ENCODE measurements at regions not wholly inside any gene's neighbourhood (a gene's known extent, or its start where the extent isn't known, plus 50 kb on each side); places are given as distances from the start of the nearest gene placed in this dataset.

GRCh38 chr3:107947203-107947602, 143.6 kb downstream of the CD47 start:
- TF ChIP-seq, protein P1, sequence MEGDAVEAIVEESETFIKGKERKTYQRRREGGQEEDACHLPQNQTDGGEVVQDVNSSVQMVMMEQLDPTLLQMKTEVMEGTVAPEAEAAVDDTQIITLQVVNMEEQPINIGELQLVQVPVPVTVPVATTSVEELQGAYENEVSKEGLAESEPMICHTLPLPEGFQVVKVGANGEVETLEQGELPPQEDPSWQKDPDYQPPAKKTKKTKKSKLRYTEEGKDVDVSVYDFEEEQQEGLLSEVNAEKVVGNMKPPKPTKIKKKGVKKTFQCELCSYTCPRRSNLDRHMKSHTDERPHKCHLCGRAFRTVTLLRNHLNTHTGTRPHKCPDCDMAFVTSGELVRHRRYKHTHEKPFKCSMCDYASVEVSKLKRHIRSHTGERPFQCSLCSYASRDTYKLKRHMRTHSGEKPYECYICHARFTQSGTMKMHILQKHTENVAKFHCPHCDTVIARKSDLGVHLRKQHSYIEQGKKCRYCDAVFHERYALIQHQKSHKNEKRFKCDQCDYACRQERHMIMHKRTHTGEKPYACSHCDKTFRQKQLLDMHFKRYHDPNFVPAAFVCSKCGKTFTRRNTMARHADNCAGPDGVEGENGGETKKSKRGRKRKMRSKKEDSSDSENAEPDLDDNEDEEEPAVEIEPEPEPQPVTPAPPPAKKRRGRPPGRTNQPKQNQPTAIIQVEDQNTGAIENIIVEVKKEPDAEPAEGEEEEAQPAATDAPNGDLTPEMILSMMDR (IDR thresholded peaks at IDR 0.05), result no peak
- no peak for TF ChIP-seq POLR2A (IDR thresholded peaks at IDR 0.05)

All from body of pancreas (tissue), 4 donors.